SU-DHL-6 (cell line): ENCODE measurements at regions not wholly inside any gene's neighbourhood (a gene's known extent, or its start where the extent isn't known, plus 50 kb on each side); places are given as distances from the start of the nearest gene placed in this dataset.

Experiments used
- H2AFZ ChIP-seq: fragments of 200-600 bp; sonication (generic); 2 replicates; pipeline ENCODE4 v1.6.1; 2014; ENCODE audit warnings: low read depth, mild to moderate bottlenecking, moderate library complexity, mixed read lengths, antibody characterized with exemption, low read length; ENCODE audit not compliant: severe bottlenecking
- H3F3A ChIP-seq: fragments of 200-600 bp; shearing (Covaris generic); 2 replicates; pipeline ENCODE4 v1.6.0; 2016; ENCODE audit warnings: antibody characterized with exemption, mild to moderate bottlenecking; ENCODE audit not compliant: insufficient read depth
- H3K27ac ChIP-seq: fragments of 200-600 bp; sonication (generic); 2 replicates; pipeline ENCODE4 v1.5.1; 2016; ENCODE audit warnings: low read depth, mild to moderate bottlenecking, low read length, moderate library complexity, mixed read lengths
- H3K27me3 ChIP-seq: fragments of 200-600 bp; sonication (generic), shearing (Covaris generic); 2 replicates; pipeline ENCODE4 v1.6.0; 2014; ENCODE audit warnings: mild to moderate bottlenecking, low read length
- H3K36me3 ChIP-seq: fragments of 200-600 bp; sonication (generic); 2 replicates; pipeline ENCODE4 v1.6.1; 2014; ENCODE audit warnings: mild to moderate bottlenecking, low read length, mixed read lengths
- H3K4me2 ChIP-seq: fragments of 300-600, 200-600 bp; shearing (Covaris generic), sonication (generic); 2 replicates; pipeline ENCODE4 v1.6.0; 2014; ENCODE audit warnings: low read length, low read depth, mild to moderate bottlenecking; ENCODE audit not compliant: poor library complexity, severe bottlenecking
- H3K4me3 ChIP-seq: fragments of 200-600 bp; sonication (generic); 2 replicates; pipeline ENCODE4 v1.5.1; 2014; ENCODE audit warnings: antibody characterized with exemption, low read length, mild to moderate bottlenecking, mixed read lengths; ENCODE audit not compliant: insufficient read depth, poor library complexity, severe bottlenecking
- H3K79me2 ChIP-seq: fragments of 200-600 bp; sonication (generic); 2 replicates; pipeline ENCODE4 v1.6.1; 2014; ENCODE audit warnings: mild to moderate bottlenecking, low read length, moderate library complexity; ENCODE audit not compliant: insufficient read depth
- H3K9ac ChIP-seq: fragments of 200-600 bp; sonication (generic); 2 replicates; pipeline ENCODE4 v1.7.0; 2014; ENCODE audit warnings: mild to moderate bottlenecking, low read length
- H3K9me2 ChIP-seq: fragments of 200-600 bp; sonication (generic); replicated peaks from 2 replicates; pipeline ENCODE4 v1.6.1; 2014; ENCODE audit warnings: low read length; ENCODE audit not compliant: insufficient read depth
- H3K9me3 ChIP-seq: fragments of 200-600 bp; sonication (generic); 2 replicates; pipeline ENCODE4 v1.6.1; 2014; ENCODE audit warnings: low read length, mixed read lengths; ENCODE audit not compliant: insufficient read depth
- H4K20me1 ChIP-seq: fragments of 200-600 bp; sonication (generic); 2 replicates; pipeline ENCODE4 v1.6.1; 2014; ENCODE audit warnings: low read depth, mild to moderate bottlenecking, antibody characterized with exemption, low read length, moderate library complexity, mixed read lengths
- CTCF ChIP-seq: fragments of 200-600 bp; sonication (generic); IDR thresholded peaks from one replicate; pipeline ENCODE4 v1.5.1; 2017; ENCODE audit warnings: antibody characterized with exemption, mild to moderate bottlenecking, low read length, moderate library complexity; ENCODE audit not compliant: insufficient read depth, poor library complexity, severe bottlenecking
- EZH2phosphoT487 ChIP-seq: fragments of 200-600 bp; sonication (generic), shearing (Covaris generic); conservative IDR thresholded peaks from 2 replicates; pipeline ENCODE4 v1.6.1; 2018; ENCODE audit warnings: mild to moderate bottlenecking, antibody characterized with exemption, low read length, moderate library complexity, mixed read lengths

- Histone ChIP-seq H4K20me1 (no peaks in the 10 kb centered on the region), H3F3A (no peaks in the 10 kb centered on the region), H3K4me3 (no peak overlapping the region), H3K9me2 (no peaks in the 10 kb centered on the region), H3K79me2 (no peaks in the 10 kb centered on the region), H3K9ac (no peak overlapping the region), H3K4me2 (no peak overlapping the region), H3K9me3 (peaks cover 4% of the 10 kb centered on the region; the same call in 1 of the 2 replicates), H3K36me3 (no peaks in the 10 kb centered on the region), H3K27me3 (no peaks in the 10 kb centered on the region), H3K27ac (no peak overlapping the region), H2AFZ (no peak overlapping the region)
- TF ChIP-seq EZH2phosphoT487 = no peak
- TF ChIP-seq CTCF = no peak
Observed at GRCh38 chr2:121162893-121163292, 122.1 kb downstream of the TFCP2L1 start.

- Histone ChIP-seq H4K20me1 (no peaks in the 10 kb centered on the region), H3K27me3 (no peaks in the 10 kb centered on the region), H3F3A (no peaks in the 10 kb centered on the region), H2AFZ (no peak overlapping the region), H3K9ac (no peak overlapping the region), H3K9me3 (peaks cover 4% of the 10 kb centered on the region; the same call in 1 of the 2 replicates), H3K36me3 (no peaks in the 10 kb centered on the region), H3K4me3 (no peak overlapping the region), H3K9me2 (no peaks in the 10 kb centered on the region), H3K27ac (no peak overlapping the region), H3K4me2 (no peak overlapping the region), H3K79me2 (no peaks in the 10 kb centered on the region)
- no peak for TF ChIP-seq CTCF
- TF ChIP-seq EZH2phosphoT487 = no peak
Observed at GRCh38 chr2:121164042-121164441, 121.0 kb downstream of the TFCP2L1 start.

- H2AFZ ChIP-seq = no peak overlapping the region
- no peaks in the 10 kb centered on the region for H3K36me3 ChIP-seq
- H3K79me2 ChIP-seq = no peaks in the 10 kb centered on the region
- no peak overlapping the region for H3K4me2 ChIP-seq
- H3K27me3 ChIP-seq = no peaks in the 10 kb centered on the region
- H4K20me1 ChIP-seq = no peaks in the 10 kb centered on the region
- TF ChIP-seq CTCF (no peak), EZH2phosphoT487 (no peak)
- peaks cover 4% of the 10 kb centered on the region; the same call in 1 of the 2 replicates for H3K9me3 ChIP-seq
- H3K27ac ChIP-seq = no peak overlapping the region
- no peaks in the 10 kb centered on the region for H3F3A ChIP-seq
- H3K9ac ChIP-seq = no peak overlapping the region
- H3K4me3 ChIP-seq = no peak overlapping the region
- H3K9me2 ChIP-seq = no peaks in the 10 kb centered on the region
Observed at GRCh38 chr2:121165038-121165542, 119.9 kb downstream of the TFCP2L1 start.
